ENCODE measurements at regions not wholly inside any gene's neighbourhood (a gene's known extent, or its start where the extent isn't known, plus 50 kb on each side); places are given as distances from the start of the nearest gene placed in this dataset.

- Histone ChIP-seq H3K27me3 (replicated peaks in 1 of 7) (peaks cover 0 to 34% (median 0%) of the 10 kb centered on the region in 7 donors), H3K9me3 (no peaks in the 10 kb centered on the region), H3K4me3 (no peak overlapping the region), H3K27ac (no peak overlapping the region), H3K36me3 (no peaks in the 10 kb centered on the region), H3K4me1 (peaks cover 0 to 6% (median 0%) of the 10 kb centered on the region in 6 donors)
- 86 to 94% (median 92%) methylated on average over 3 of the region's 3 CpGs for WGBS, 5 donors
- TF ChIP-seq POLR2AphosphoS5 (IDR thresholded peaks at IDR 0.05) = no peak
- no peak for TF ChIP-seq CTCF (IDR thresholded peaks at IDR 0.05 in 8 of 11, conservative IDR thresholded peaks at IDR 0.05 in 3 of 11)
- TF ChIP-seq POLR2A (IDR thresholded peaks at IDR 0.05) = no peak
- intact Hi-C loops (cut with DNase I; ENCODE audit: low total_unique reads) = no loop called here
- no peak for DNase-seq
These were observed 261.9 kb downstream of the SNX10 start for GRCh38 chr7:26553582-26553981.

- Histone ChIP-seq H3K27ac (no peak overlapping the region), H3K4me3 (no peak overlapping the region), H3K4me1 (no peaks in the 10 kb centered on the region), H3K9me3 (no peaks in the 10 kb centered on the region), H3K36me3 (no peaks in the 10 kb centered on the region), H3K27me3 (replicated peaks in 1 of 7) (peaks cover 0 to 21% (median 0%) of the 10 kb centered on the region in 7 donors)
- no peak for DNase-seq
- no peak for TF ChIP-seq POLR2A (IDR thresholded peaks at IDR 0.05)
- no peak for TF ChIP-seq CTCF (IDR thresholded peaks at IDR 0.05 in 8 of 11, conservative IDR thresholded peaks at IDR 0.05 in 3 of 11)
- no peak for TF ChIP-seq POLR2AphosphoS5 (IDR thresholded peaks at IDR 0.05)
- WGBS, 5 donors = 28 to 45% (median 40%) methylated on average over 3 of the region's 3 CpGs
- intact Hi-C loops (cut with DNase I; ENCODE audit: low total_unique reads) = no loop called here
These were observed 263.3 kb downstream of the SNX10 start for GRCh38 chr7:26554952-26555351.

- 61 to 78% (median 70%) methylated on average over 12 of the region's 12 CpGs for WGBS, 5 donors
- H3K4me3 ChIP-seq = no peak overlapping the region
- intact Hi-C loops (cut with DNase I; ENCODE audit: low total_unique reads) = no loop called here
- no peaks in the 10 kb centered on the region for H3K36me3 ChIP-seq
- H3K4me1 ChIP-seq = no peaks in the 10 kb centered on the region
- H3K27me3 ChIP-seq (replicated peaks in 1 of 7) = peaks cover 0 to 14% (median 0%) of the 10 kb centered on the region in 7 donors
- DNase-seq = no peak
- H3K27ac ChIP-seq = no peak overlapping the region
- TF ChIP-seq POLR2AphosphoS5 (IDR thresholded peaks at IDR 0.05) (no peak), POLR2A (IDR thresholded peaks at IDR 0.05) (no peak), CTCF (IDR thresholded peaks at IDR 0.05 in 8 of 11, conservative IDR thresholded peaks at IDR 0.05 in 3 of 11) (no peak)
- no peaks in the 10 kb centered on the region for H3K9me3 ChIP-seq
These were observed 264.6 kb downstream of the SNX10 start for GRCh38 chr7:26556061-26556881.

GRCh38 chr7:26560526-26561256, 269.0 kb downstream of the SNX10 start:
- no peaks in the 10 kb centered on the region for H3K4me1 ChIP-seq
- H3K27me3 ChIP-seq (replicated peaks in 1 of 7) = peaks cover 0 to 11% (median 0%) of the 10 kb centered on the region in 7 donors
- H3K27ac ChIP-seq = no peak overlapping the region
- H3K9me3 ChIP-seq = no peaks in the 10 kb centered on the region
- no peaks in the 10 kb centered on the region for H3K36me3 ChIP-seq
- intact Hi-C loops (cut with DNase I; ENCODE audit: low total_unique reads) = no loop called here
- 57 to 69% (median 61%) methylated on average over 5 of the region's 5 CpGs for WGBS, 5 donors
- no peak for TF ChIP-seq POLR2AphosphoS5 (IDR thresholded peaks at IDR 0.05)
- no peak for TF ChIP-seq CTCF (IDR thresholded peaks at IDR 0.05 in 8 of 11, conservative IDR thresholded peaks at IDR 0.05 in 3 of 11)
- TF ChIP-seq POLR2A (IDR thresholded peaks at IDR 0.05) = no peak
- H3K4me3 ChIP-seq = no peak overlapping the region
- DNase-seq = no peak

Measured in spleen (tissue), 11 donors.